H9 (cell line): ENCODE measurements at regions not wholly inside any gene's neighbourhood (a gene's known extent, or its start where the extent isn't known, plus 50 kb on each side); places are given as distances from the start of the nearest gene placed in this dataset.

Source experiments
- DNase-seq: peaks from one replicate; pipeline ENCODE4 v3.0.0-alpha.2; 2017
- H2AFZ ChIP-seq: one replicate; pipeline ENCODE4 v1.6.1; 2013; ENCODE audit warnings: mild to moderate bottlenecking, low read length, control low read depth, moderate library complexity
- H2AK5ac ChIP-seq: 2 replicates; pipeline ENCODE4 v1.6.1; 2013; ENCODE audit warnings: low read length, control low read depth, mixed read lengths; ENCODE audit not compliant: insufficient read length
- H2BK120ac ChIP-seq: one replicate; pipeline ENCODE4 v1.6.1; 2013; ENCODE audit warnings: low read depth, mild to moderate bottlenecking, low read length, control low read depth, inconsistent platforms; ENCODE audit not compliant: poor library complexity, severe bottlenecking
- H2BK12ac ChIP-seq: 2 replicates; pipeline ENCODE4 v1.6.1; 2013; ENCODE audit warnings: low read length, control low read depth, mixed read lengths, low read depth; ENCODE audit not compliant: insufficient read length
- H2BK15ac ChIP-seq: 2 replicates; pipeline ENCODE4 v1.6.1; 2013; ENCODE audit warnings: low read depth, low read length, control low read depth
- H2BK20ac ChIP-seq: one replicate; pipeline ENCODE4 v1.6.1; 2013; ENCODE audit warnings: low read depth, mild to moderate bottlenecking, low read length, control low read depth, inconsistent platforms; ENCODE audit not compliant: poor library complexity, severe bottlenecking
- H2BK5ac ChIP-seq: 2 replicates; pipeline ENCODE4 v1.6.1; 2013; ENCODE audit warnings: low read length, control low read depth, mixed read lengths; ENCODE audit not compliant: insufficient read length
- H3K14ac ChIP-seq: 2 replicates; pipeline ENCODE4 v1.6.1; 2013; ENCODE audit warnings: low read length, control low read depth; ENCODE audit not compliant: insufficient read depth
- H3K18ac ChIP-seq: 2 replicates; pipeline ENCODE4 v1.6.1; 2013; ENCODE audit warnings: low read depth, mild to moderate bottlenecking, mixed read lengths, low read length, control low read depth; ENCODE audit not compliant: insufficient read length
- H3K23ac ChIP-seq: 2 replicates; pipeline ENCODE4 v1.6.1; 2013; ENCODE audit warnings: low read length, control low read depth, mixed read lengths, low read depth; ENCODE audit not compliant: insufficient read length
- H3K23me2 ChIP-seq: 2 replicates; pipeline ENCODE4 v1.6.1; 2013; ENCODE audit warnings: low read depth, mild to moderate bottlenecking, mixed read lengths, low read length, control low read depth; ENCODE audit not compliant: insufficient read length, poor library complexity, severe bottlenecking
- H3K27ac ChIP-seq: 2 replicates; pipeline ENCODE4 v1.5.1; 2013; ENCODE audit warnings: low read length, control low read depth, mixed read lengths, low read depth; ENCODE audit not compliant: insufficient read length
- H3K27me3 ChIP-seq: 2 replicates; pipeline ENCODE4 v1.6.1; 2013; ENCODE audit warnings: low read length, control low read depth, inconsistent platforms; ENCODE audit not compliant: insufficient read depth
- H3K4ac ChIP-seq: 2 replicates; pipeline ENCODE4 v1.6.1; 2013; ENCODE audit warnings: low read depth, mild to moderate bottlenecking, control low read depth, inconsistent platforms, low read length, moderate library complexity
- H3K4me1 ChIP-seq: 2 replicates; pipeline ENCODE4 v1.6.1; 2013; ENCODE audit warnings: low read length, control low read depth, inconsistent platforms; ENCODE audit not compliant: insufficient read depth
- H3K4me2 ChIP-seq: 2 replicates; pipeline ENCODE4 v1.6.1; 2013; ENCODE audit warnings: low read length, control low read depth, mixed read lengths; ENCODE audit not compliant: insufficient read length, insufficient read depth
- H3K56ac ChIP-seq: 2 replicates; pipeline ENCODE4 v1.6.1; 2013; ENCODE audit warnings: low read depth, mild to moderate bottlenecking, mixed read lengths, low read length, control low read depth; ENCODE audit not compliant: insufficient read length
- H3K79me1 ChIP-seq: 2 replicates; pipeline ENCODE4 v1.6.1; 2013; ENCODE audit warnings: low read depth, mild to moderate bottlenecking, moderate library complexity, low read length, control low read depth, inconsistent platforms; ENCODE audit not compliant: insufficient read depth, poor library complexity, severe bottlenecking
- H3K79me2 ChIP-seq: 2 replicates; pipeline ENCODE4 v1.6.1; 2013; ENCODE audit warnings: low read length, control low read depth, inconsistent platforms; ENCODE audit not compliant: insufficient read depth
- H3K9ac ChIP-seq: 2 replicates; pipeline ENCODE4 v1.6.1; 2013; ENCODE audit warnings: low read length, control low read depth, mixed read lengths; ENCODE audit not compliant: insufficient read length; ENCODE audit errors: extremely low read depth
- H3K9me3 ChIP-seq: one replicate; pipeline ENCODE4 v1.6.1; 2013; ENCODE audit warnings: low read depth, low read length, inconsistent platforms; ENCODE audit not compliant: control insufficient read depth
- H3T11ph ChIP-seq: one replicate; pipeline ENCODE4 v1.6.1; 2013; ENCODE audit warnings: mild to moderate bottlenecking, low read length, control low read depth, inconsistent platforms
- H4K20me1 ChIP-seq: one replicate; pipeline ENCODE4 v1.6.1; 2013; ENCODE audit not compliant: control insufficient read depth, insufficient read length, insufficient read depth
- H4K5ac ChIP-seq: 2 replicates; pipeline ENCODE4 v1.6.1; 2013; ENCODE audit warnings: low read depth, mild to moderate bottlenecking, mixed read lengths, low read length, control low read depth; ENCODE audit not compliant: insufficient read length
- H4K8ac ChIP-seq: replicated peaks from 2 replicates; pipeline ENCODE4 v1.6.1; 2013; ENCODE audit warnings: low read length, control low read depth, mixed read lengths, low read depth; ENCODE audit not compliant: insufficient read length
- H4K91ac ChIP-seq: 2 replicates; pipeline ENCODE4 v1.6.1; 2013; ENCODE audit warnings: low read depth, mild to moderate bottlenecking, moderate library complexity, mixed read lengths, low read length, control low read depth; ENCODE audit not compliant: insufficient read length
- H3K27ac Mint-ChIP-seq, 3 experiments: 2 replicates in 2 of 3; 3 replicates in 1 of 3; pipeline ENCODE4 v1.8.0; 2020 to 2021; ENCODE audit warnings: mixed read lengths in 3 of 3, mild to moderate bottlenecking in 1 of 3, moderate library complexity in 1 of 3
- H3K27me3 Mint-ChIP-seq: 2 replicates; pipeline ENCODE4 v1.8.0; 2021; ENCODE audit warnings: low read depth, mild to moderate bottlenecking, moderate library complexity, mixed read lengths
- H3K36me3 Mint-ChIP-seq, 3 experiments: 2 replicates in 2 of 3; 3 replicates in 1 of 3; pipeline ENCODE4 v1.8.0; 2020 to 2021; ENCODE audit warnings: low read depth in 3 of 3, mixed read lengths in 3 of 3; ENCODE audit not compliant: insufficient read depth in 1 of 3
- H3K4me1 Mint-ChIP-seq, 2 experiments: 2 replicates each; pipeline ENCODE4 v1.8.0; 2020; ENCODE audit warnings: mixed read lengths in 2 of 2
- H3K4me3 Mint-ChIP-seq, 2 experiments: 2 replicates in 1 of 2; 3 replicates in 1 of 2; pipeline ENCODE4 v1.8.0; 2020 to 2021; ENCODE audit warnings: mild to moderate bottlenecking in 2 of 2, mixed read lengths in 2 of 2, moderate library complexity in 1 of 2
- H3K9me3 Mint-ChIP-seq, 2 experiments: 2 replicates in 1 of 2; 3 replicates in 1 of 2; pipeline ENCODE4 v1.8.0; 2020; ENCODE audit warnings: mild to moderate bottlenecking in 2 of 2, mixed read lengths in 2 of 2, moderate library complexity in 1 of 2
- CTCF ChIP-seq: fragments of 200-600 bp; sonication (generic); conservative IDR thresholded peaks from 3 replicates; pipeline ENCODE4 v1.8.0; 2021; ENCODE audit warnings: antibody characterized with exemption, mild to moderate bottlenecking
- WGBS: extraction: QIAGEN DNeasy Blood & Tissue Kit; methylation state at CpG from one replicate; pipeline ENCODE4 v1.1.7; 2013; ENCODE audit warnings: missing lambda C conversion rate, low lambda C conversion rate, mixed read lengths; ENCODE audit not compliant: insufficient read length; ENCODE audit errors: extremely low coverage; 5-methylcytosine and 5-hydroxymethylcytosine counted together

- no peaks in the 10 kb centered on the region for H3K4me1 ChIP-seq
- no peaks in the 10 kb centered on the region for H3K9me3 ChIP-seq
- H2BK20ac ChIP-seq, result no peak overlapping the region
- no peak overlapping the region for H2AFZ ChIP-seq
- no peak overlapping the region for H3K27ac ChIP-seq
- Mint-ChIP-seq H3K36me3 (no peaks in the 10 kb centered on the region), H3K4me1 (no peaks in the 10 kb centered on the region), H3K4me3 (no peak overlapping the region), H3K9me3 (peaks cover 5% of the 10 kb centered on the region in 2 experiments; a peak in 2 of 5 replicates), H3K27me3 (no peaks in the 10 kb centered on the region; the same call in 1 of the 2 replicates), H3K27ac (no peak overlapping the region)
- H4K8ac ChIP-seq, result no peak overlapping the region
- no peak overlapping the region for H4K5ac ChIP-seq
- no peaks in the 10 kb centered on the region for H4K20me1 ChIP-seq
- H3K79me2 ChIP-seq, result no peaks in the 10 kb centered on the region
- H3K79me1 ChIP-seq, result no peaks in the 10 kb centered on the region
- no peaks in the 10 kb centered on the region for H3K27me3 ChIP-seq
- no peak overlapping the region for H4K91ac ChIP-seq
- no peak for TF ChIP-seq CTCF
- DNase-seq, result no peak
- H2BK12ac ChIP-seq, result no peak overlapping the region
- H3K23me2 ChIP-seq, result no peaks in the 10 kb centered on the region
- H3K4ac ChIP-seq, result no peak overlapping the region
- no CpG with 5 or more reads among the region's 4 CpGs for WGBS
- no peak overlapping the region for H2BK15ac ChIP-seq
- no peak overlapping the region for H3K9ac ChIP-seq
- no peak overlapping the region for H3K4me2 ChIP-seq
- H3K56ac ChIP-seq, result no peak overlapping the region
- no peak overlapping the region for H2AK5ac ChIP-seq
- H3K18ac ChIP-seq, result no peak overlapping the region
- no peak overlapping the region for H3K23ac ChIP-seq
- H3T11ph ChIP-seq, result no peak overlapping the region
- H2BK120ac ChIP-seq, result no peak overlapping the region
- H2BK5ac ChIP-seq, result no peak overlapping the region
- no peak overlapping the region for H3K14ac ChIP-seq
Observed at GRCh38 chr1:189644970-189645369, 832.7 kb downstream of the BRINP3 start.
